Activated T-helper 1 cell treated with anti-CD3 and anti-CD28 coated beads, Interleukin-12 subunit alpha, Interleukin-12 subunit beta, Interleukin-2, Interleukin-4 antibody, amounts not matched to agents 30 ng/mL and 10 ng/mL and 1 ng/mL, durations not matched to agents 14 hours and 24 hours and 36 hours (primary cell): ENCODE measurements at regions not wholly inside any gene's neighbourhood (a gene's known extent, or its start where the extent isn't known, plus 50 kb on each side); places are given as distances from the start of the nearest gene placed in this dataset.
"Not testable (repeated sequence)": the region's sequence is repeated elsewhere in the genome, so short reads cannot be mapped to it uniquely, and the experiment has no call there.

ENCODE experiments used
- DNase-seq: peaks from one replicate; pipeline ENCODE4 v3.0.0; 2021; ENCODE audit warnings: low spot score
- H3K27ac Mint-ChIP-seq: one replicate; pipeline ENCODE4 v1.8.0; 2021; ENCODE audit warnings: mild to moderate bottlenecking, mixed read lengths
- H3K27me3 Mint-ChIP-seq: one replicate; pipeline ENCODE4 v1.8.0; 2022; ENCODE audit warnings: mild to moderate bottlenecking, moderate library complexity, mixed read lengths; ENCODE audit not compliant: insufficient read depth
- H3K36me3 Mint-ChIP-seq: one replicate; pipeline ENCODE4 v1.8.0; 2021; ENCODE audit warnings: low read depth, mixed read lengths
- H3K4me1 Mint-ChIP-seq: one replicate; pipeline ENCODE4 v1.8.0; 2021; ENCODE audit warnings: low read depth, mixed read lengths
- H3K4me3 Mint-ChIP-seq: one replicate; pipeline ENCODE4 v1.8.0; 2021; ENCODE audit warnings: mild to moderate bottlenecking, moderate library complexity, mixed read lengths
- H3K9me3 Mint-ChIP-seq: one replicate; pipeline ENCODE4 v1.8.0; 2021; ENCODE audit warnings: mixed read lengths
- intact Hi-C: fragments of 100-400 bp; cut with micrococcal nuclease; formaldehyde crosslinking; loops from one replicate; pipeline ENCODE4 v1.15.1; 2024

DNA sequence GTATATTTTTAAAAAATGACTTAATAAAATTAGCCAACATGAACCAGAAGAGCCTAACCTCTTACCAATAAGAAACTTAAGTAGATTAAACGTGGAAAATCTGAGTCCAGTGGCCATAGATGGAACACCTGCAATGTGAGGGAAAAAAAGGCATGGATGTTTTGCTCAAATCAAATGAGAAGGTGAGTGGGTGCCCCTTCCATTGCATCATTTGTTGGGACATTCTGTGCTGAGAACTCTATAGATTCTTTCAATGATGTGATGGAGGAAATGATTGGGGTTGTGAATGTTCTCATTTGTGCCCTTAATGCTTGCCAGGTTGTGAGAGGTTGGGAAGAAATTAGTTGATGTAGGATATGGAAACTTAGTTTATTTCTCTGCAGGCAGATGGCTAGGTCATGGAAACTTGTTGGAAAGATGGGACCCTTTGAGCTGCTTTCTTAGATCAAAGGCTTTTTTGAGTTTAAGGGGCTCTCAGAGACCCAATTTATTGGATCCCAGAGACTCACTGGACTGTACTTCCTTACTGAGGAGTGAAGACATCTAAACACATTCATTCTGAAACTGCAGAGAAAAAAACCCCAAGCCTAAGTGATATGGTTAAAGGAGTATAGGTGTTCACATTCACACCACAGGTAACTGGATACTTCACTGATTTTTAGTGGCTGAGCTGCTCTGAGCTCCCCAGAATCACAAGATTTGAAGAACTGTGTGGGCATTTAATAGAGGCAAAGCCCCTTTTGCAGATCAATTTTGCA, 95.9 kb downstream of the DACT1 start:
- Mint-ChIP-seq H3K27ac (no peak overlapping the region), H3K4me1 (peaks cover 9% of the 10 kb centered on the region), H3K9me3 (no peaks in the 10 kb centered on the region), H3K36me3 (no peaks in the 10 kb centered on the region), H3K4me3 (no peak overlapping the region), H3K27me3 (no peaks in the 10 kb centered on the region)
- intact Hi-C loops = loop anchor here (1.0 to 5.0 kb wide), 2 partner anchors 16 to 96 kb away; partner anchors contain the start of gene DACT1
- DNase-seq = no peak

DNA sequence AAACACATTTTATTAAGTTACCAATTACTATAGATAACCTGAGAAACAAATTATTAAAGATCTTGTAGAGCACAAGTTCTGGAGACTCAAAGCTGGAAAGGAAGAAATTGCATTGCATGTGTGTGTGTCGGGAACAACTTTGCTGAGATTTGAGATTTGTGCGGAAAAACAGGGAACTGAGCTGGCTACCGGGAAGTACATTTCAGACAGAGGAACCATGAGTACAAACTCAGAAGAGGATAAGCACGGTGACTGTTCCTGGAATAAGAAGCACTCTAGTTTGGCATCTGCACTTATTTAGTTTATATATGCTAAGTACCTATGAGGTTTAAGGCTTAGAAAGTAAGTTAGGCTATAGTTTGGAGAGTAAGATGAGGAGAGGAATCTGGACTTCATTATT, 97.8 kb downstream of the DACT1 start:
- H3K27me3 Mint-ChIP-seq = no peaks in the 10 kb centered on the region
- no peak overlapping the region for H3K4me3 Mint-ChIP-seq
- intact Hi-C loops = no loop called here
- no peak for DNase-seq
- H3K4me1 Mint-ChIP-seq = peaks cover 9% of the 10 kb centered on the region
- no peaks in the 10 kb centered on the region for H3K36me3 Mint-ChIP-seq
- no peak overlapping the region for H3K27ac Mint-ChIP-seq
- H3K9me3 Mint-ChIP-seq = no peaks in the 10 kb centered on the region

DNA sequence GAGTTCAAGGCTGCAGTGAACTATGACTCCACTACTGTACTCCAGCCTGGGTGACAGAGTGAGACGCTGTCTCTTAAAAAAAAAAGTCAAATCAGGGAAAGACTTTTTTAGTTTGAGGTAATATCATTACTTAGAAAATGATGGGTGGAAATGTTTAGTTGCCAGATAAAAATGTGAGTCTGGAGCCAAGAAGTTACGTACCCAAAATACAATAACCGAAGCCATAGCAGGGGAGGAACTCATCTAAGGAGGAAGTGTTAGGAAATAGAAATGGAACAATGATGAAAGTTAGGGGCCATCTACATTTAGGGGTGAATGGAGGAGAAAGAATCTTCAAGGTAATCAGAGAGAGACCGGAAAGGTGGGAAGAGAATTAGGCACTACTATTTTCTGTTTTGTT, 98.8 kb downstream of the DACT1 start:
- no peaks in the 10 kb centered on the region for H3K27me3 Mint-ChIP-seq
- no peak overlapping the region for H3K27ac Mint-ChIP-seq
- no peaks in the 10 kb centered on the region for H3K9me3 Mint-ChIP-seq
- H3K36me3 Mint-ChIP-seq = no peaks in the 10 kb centered on the region
- intact Hi-C loops = no loop called here
- no peak for DNase-seq
- peaks cover 9% of the 10 kb centered on the region for H3K4me1 Mint-ChIP-seq
- H3K4me3 Mint-ChIP-seq = no peak overlapping the region

DNA sequence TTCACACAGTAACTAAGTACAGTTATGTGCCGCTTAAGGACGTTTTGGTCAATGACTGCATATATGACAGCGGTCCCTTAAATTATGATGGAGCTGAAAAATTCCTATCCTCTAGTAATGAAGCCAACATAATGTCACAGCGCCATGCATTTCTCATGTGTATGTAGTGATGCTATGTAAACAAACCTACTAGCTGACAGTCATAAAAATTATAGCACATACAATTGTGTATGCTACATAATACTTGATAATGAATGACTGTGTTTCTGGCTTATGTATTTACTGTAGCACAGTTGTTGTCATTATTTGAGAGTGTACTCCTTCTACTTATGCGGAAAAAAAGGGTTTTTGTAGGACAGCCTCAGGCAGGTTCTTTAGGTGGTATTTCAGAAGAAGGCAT, 99.7 kb downstream of the DACT1 start:
- H3K4me1 Mint-ChIP-seq = peaks cover 9% of the 10 kb centered on the region
- intact Hi-C loops = no loop called here
- H3K36me3 Mint-ChIP-seq = no peaks in the 10 kb centered on the region
- no peaks in the 10 kb centered on the region for H3K27me3 Mint-ChIP-seq
- no peaks in the 10 kb centered on the region for H3K9me3 Mint-ChIP-seq
- H3K4me3 Mint-ChIP-seq = no peak overlapping the region
- H3K27ac Mint-ChIP-seq = no peak overlapping the region
- DNase-seq = no peak

DNA sequence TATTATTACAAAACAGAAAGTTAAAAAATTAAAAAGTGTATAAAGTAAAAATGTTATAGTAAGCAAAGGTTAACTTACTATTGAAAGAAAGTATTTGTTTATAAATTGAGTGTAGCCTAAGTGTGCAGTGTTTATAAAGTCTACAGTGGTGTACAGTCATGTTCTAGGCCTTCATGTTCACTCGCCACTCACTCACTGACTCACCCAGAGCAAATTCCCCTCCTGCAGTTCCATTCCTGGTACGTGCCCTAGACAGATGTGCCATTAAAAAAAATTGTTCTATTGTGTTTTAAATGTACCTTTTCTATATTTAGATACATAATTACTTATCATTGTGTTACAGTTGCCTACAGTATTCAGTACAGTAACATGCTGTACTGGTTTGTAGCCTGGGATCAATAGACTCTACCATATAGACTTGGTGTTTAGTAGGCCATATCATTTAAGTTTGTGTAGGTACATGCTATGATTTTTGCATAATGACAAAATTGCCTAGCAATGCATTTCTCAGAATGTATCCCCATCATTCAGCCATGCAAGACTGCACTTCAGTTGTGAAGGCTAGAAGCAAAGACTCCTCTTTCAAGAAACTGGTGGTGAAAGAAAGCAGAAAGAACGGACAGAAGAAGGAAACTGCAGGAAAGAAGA, 100.6 kb downstream of the DACT1 start:
- H3K27me3 Mint-ChIP-seq = peaks cover 3% of the 10 kb centered on the region
- no peaks in the 10 kb centered on the region for H3K36me3 Mint-ChIP-seq
- H3K4me1 Mint-ChIP-seq = peaks cover 9% of the 10 kb centered on the region
- DNase-seq = no peak
- H3K27ac Mint-ChIP-seq = no peak overlapping the region
- H3K4me3 Mint-ChIP-seq = no peak overlapping the region
- H3K9me3 Mint-ChIP-seq = no peaks in the 10 kb centered on the region
- intact Hi-C loops = no loop called here

DNA sequence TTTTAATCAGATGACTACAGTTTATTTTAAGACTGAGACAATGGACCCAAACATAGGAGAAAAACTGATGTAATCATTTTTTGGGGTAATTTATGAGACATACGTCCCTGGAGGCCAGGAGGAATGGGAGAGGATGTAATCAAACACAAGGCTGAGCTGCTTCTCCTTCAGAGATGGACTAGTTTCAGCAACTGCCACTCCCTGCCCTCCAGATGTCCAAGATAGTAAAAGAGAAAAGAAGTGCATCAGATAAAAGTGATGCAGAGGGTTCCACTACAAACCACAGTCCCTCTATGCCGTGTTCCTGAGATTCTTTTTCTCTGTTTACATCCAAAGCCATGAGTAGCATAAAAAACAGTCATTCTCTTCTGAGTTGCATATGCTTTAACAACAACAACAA, 101.1 kb downstream of the DACT1 start:
- peaks cover 8% of the 10 kb centered on the region for H3K27me3 Mint-ChIP-seq
- no peak overlapping the region for H3K27ac Mint-ChIP-seq
- intact Hi-C loops = no loop called here
- H3K4me1 Mint-ChIP-seq = peaks cover 9% of the 10 kb centered on the region
- no peaks in the 10 kb centered on the region for H3K9me3 Mint-ChIP-seq
- DNase-seq = no peak
- no peak overlapping the region for H3K4me3 Mint-ChIP-seq
- no peaks in the 10 kb centered on the region for H3K36me3 Mint-ChIP-seq

DNA sequence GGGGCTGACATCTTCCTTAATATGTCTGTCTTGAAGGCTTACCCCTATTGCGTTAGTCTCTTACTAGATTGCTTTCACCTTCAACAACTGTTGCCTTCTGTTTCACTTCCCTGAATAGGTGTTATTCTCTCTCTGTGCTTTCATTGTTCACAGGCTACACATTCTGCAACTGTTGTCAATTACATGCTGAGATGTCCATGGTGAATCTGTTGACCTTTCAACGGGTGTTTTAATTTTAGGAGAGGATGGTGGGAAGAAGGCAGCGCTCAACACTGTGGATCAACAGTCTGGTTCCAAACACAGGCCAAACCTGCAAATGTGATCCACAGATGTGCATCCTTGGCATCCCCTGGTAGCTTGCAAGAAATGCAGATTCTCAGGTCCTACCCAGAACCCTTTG, 101.9 kb downstream of the DACT1 start:
- H3K36me3 Mint-ChIP-seq = no peaks in the 10 kb centered on the region
- no peaks in the 10 kb centered on the region for H3K9me3 Mint-ChIP-seq
- H3K27me3 Mint-ChIP-seq = peaks cover 8% of the 10 kb centered on the region
- H3K4me1 Mint-ChIP-seq = peaks cover 9% of the 10 kb centered on the region
- H3K27ac Mint-ChIP-seq = no peak overlapping the region
- intact Hi-C loops = no loop called here
- no peak overlapping the region for H3K4me3 Mint-ChIP-seq
- no peak for DNase-seq

DNA sequence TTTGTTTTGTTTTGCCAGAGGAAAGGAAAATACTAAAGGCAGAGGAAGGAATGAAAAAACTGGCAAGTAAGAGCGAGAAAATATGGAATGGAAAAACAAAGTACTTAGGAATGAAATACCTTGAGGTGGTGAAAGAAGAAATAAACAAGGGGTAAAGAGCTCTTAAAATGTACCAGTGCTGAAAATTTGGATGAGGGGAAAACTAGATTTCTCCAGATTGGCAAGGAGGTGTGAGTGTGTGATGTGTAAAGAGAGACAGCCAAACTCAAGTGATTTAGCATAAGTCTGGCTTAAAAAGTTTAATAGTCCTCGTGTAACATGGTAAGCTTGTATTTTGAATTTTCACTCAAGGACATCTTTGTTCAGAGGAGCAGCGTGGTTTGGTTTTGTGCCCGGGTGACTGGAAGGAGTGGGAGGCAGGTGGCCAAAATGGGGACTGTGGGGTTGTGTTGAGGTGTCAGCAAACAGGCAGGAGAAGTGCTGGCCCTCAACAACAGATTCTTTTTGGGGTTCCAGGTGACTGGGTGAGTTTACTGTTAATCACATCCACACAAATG, 102.7 kb downstream of the DACT1 start:
- intact Hi-C loops = no loop called here
- H3K27ac Mint-ChIP-seq = no peak overlapping the region
- H3K27me3 Mint-ChIP-seq = peaks cover 9% of the 10 kb centered on the region
- H3K9me3 Mint-ChIP-seq = no peaks in the 10 kb centered on the region
- H3K36me3 Mint-ChIP-seq = no peaks in the 10 kb centered on the region
- DNase-seq = no peak
- peaks cover 1% of the 10 kb centered on the region for H3K4me1 Mint-ChIP-seq
- no peak overlapping the region for H3K4me3 Mint-ChIP-seq

DNA sequence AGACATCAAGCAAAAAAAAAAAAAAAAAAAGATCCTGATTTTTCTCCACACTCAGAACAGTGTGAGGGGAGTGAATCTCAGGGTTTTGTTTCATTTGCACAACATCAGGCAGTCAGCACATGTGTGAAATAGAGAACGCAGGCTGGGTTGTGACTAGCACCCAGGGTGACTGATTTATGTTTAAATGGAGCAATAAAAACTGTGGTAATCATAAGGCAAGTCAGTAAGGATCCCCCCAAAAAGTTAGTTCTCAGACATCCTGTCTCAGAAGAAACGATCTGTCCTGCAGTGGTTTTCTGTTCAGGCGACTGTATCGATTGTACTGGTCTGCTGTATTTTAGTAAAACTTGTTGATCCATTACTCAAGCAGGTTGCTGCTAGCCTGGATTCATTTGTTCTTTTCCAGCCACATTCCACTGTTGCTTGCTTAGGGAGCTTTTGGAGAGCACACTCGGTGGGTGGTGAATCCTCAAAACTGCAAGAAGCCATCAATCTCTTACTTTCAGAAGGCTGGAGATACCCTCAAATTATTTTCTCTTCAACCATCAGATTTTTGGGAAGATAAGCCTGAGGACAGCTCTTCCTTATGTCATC, 107.1 kb downstream of the DACT1 start:
- peaks cover 12% of the 10 kb centered on the region for H3K4me1 Mint-ChIP-seq
- H3K27me3 Mint-ChIP-seq = peaks cover 10% of the 10 kb centered on the region
- H3K9me3 Mint-ChIP-seq = no peaks in the 10 kb centered on the region
- intact Hi-C loops = no loop called here
- DNase-seq = no peak
- H3K36me3 Mint-ChIP-seq = no peaks in the 10 kb centered on the region
- H3K4me3 Mint-ChIP-seq = no peak overlapping the region
- no peak overlapping the region for H3K27ac Mint-ChIP-seq

DNA sequence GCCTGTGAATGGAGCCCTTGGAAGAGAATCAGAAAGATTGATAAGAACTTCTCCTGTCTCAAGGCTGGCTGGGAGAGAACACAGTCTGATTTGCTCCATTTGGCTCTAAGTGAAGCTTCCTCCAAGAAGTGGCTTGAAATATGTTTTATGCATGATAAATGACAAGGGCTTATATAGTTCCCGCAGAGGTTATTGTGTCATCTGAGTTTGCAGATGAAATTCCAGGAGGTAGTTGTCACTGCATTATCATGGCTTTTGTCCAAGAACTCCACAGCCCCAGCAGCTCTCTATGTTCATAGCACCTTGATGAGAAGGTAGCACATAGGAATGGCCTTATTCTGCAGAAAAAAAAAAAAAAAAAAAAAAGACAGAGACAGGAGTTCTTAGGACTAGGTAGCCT, 108.5 kb downstream of the DACT1 start:
- H3K27ac Mint-ChIP-seq = no peak overlapping the region
- no peak for DNase-seq
- peaks cover 15% of the 10 kb centered on the region for H3K4me1 Mint-ChIP-seq
- intact Hi-C loops = no loop called here
- no peaks in the 10 kb centered on the region for H3K36me3 Mint-ChIP-seq
- H3K9me3 Mint-ChIP-seq = no peaks in the 10 kb centered on the region
- no peak overlapping the region for H3K4me3 Mint-ChIP-seq
- peaks cover 12% of the 10 kb centered on the region for H3K27me3 Mint-ChIP-seq

DNA sequence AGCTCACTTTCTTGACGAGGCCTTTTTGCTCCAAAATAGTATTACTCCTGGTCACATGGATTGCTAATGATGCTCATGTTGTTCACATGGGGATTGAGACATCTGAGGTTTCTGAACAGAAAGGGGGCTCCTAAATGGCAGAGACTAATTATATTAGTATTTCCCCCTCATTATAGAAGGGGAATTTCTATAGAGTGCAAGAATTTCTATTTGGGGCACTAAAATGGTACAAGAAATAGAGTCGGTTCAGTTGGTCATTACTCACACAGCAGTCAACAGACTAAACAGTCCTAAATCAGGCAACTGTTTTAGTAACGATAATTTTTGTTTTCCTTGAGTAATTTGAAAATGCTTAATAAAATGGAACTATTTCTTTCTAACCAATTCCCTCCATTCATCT, 108.9 kb downstream of the DACT1 start:
- Mint-ChIP-seq H3K36me3 (no peaks in the 10 kb centered on the region), H3K4me1 (peaks cover 15% of the 10 kb centered on the region), H3K9me3 (no peaks in the 10 kb centered on the region), H3K27ac (no peak overlapping the region), H3K4me3 (no peak overlapping the region), H3K27me3 (peaks cover 12% of the 10 kb centered on the region)
- no peak for DNase-seq
- intact Hi-C loops = no loop called here

DNA sequence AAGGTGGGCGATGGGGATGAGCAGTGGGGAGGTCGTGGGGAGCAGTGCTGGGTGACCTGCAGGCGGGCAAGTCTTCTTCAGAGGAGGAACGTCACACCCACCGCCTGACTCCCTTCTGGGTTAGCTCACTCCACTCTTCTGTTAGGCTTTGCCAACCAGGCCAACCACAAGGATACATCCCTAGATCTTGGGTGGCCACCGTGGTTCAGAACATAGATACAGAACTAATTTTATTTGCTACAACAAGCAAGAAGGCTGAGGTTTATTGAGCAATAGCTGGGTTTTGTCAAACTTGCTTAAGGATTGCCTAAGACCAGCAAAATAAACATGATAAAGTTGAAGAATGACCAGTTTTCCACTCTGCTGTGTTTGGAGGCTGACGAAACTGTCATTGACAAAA, 109.4 kb downstream of the DACT1 start:
- Mint-ChIP-seq H3K36me3 (no peaks in the 10 kb centered on the region), H3K27ac (no peak overlapping the region), H3K27me3 (peaks cover 12% of the 10 kb centered on the region), H3K9me3 (no peaks in the 10 kb centered on the region), H3K4me3 (no peak overlapping the region), H3K4me1 (peaks cover 15% of the 10 kb centered on the region)
- intact Hi-C loops = no loop called here
- no peak for DNase-seq

DNA sequence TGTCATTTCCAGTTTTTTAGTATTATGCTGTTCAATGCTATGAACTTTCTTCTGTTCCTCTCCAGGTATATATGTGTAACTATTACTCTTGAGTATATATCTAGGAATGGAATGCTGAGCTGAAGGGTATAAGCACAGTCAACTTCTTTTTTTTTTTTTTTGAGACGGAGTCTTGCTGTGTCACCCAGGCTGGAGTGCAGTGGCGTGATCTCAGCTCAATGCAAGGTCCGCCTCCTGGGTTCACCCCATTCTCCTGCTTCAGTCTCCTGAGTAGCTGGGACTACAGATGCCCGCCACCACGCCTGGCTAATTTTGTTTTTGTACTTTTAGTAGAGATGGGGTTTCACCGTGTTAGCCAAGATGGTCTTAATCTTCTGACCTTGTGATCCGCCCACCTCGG, 110.5 kb downstream of the DACT1 start:
- H3K4me3 Mint-ChIP-seq, H3K27ac Mint-ChIP-seq, H3K9me3 Mint-ChIP-seq, H3K27me3 Mint-ChIP-seq, DNase-seq, H3K36me3 Mint-ChIP-seq: not testable (repeated sequence)
- peaks cover 15% of the 10 kb centered on the region for H3K4me1 Mint-ChIP-seq
- intact Hi-C loops = loop anchor here (2.0 kb wide), 1 partner anchor 175 kb away; no protein-coding TSS in a partner anchor
